ENCODE measurements at regions not wholly inside any gene's neighbourhood (a gene's known extent, or its start where the extent isn't known, plus 50 kb on each side); places are given as distances from the start of the nearest gene placed in this dataset.

- no peak for TF ChIP-seq CTCF (IDR thresholded peaks at IDR 0.05)
- TF ChIP-seq POLR2A (IDR thresholded peaks at IDR 0.05) = no peak
Measured at GRCh38 chr3:193968380-193968974, 167.5 kb upstream of the HES1 start.

All from lower leg skin (tissue), 3 donors.